Neural cell (in vitro differentiated cells): ENCODE measurements at regions not wholly inside any gene's neighbourhood (a gene's known extent, or its start where the extent isn't known, plus 50 kb on each side); places are given as distances from the start of the nearest gene placed in this dataset.
"Not testable (repeated sequence)": the region's sequence is repeated elsewhere in the genome, so short reads cannot be mapped to it uniquely, and the experiment has no call there.

Experiments used
- H2AFZ ChIP-seq: fragments of 200-600, 300-800 bp; sonication (generic), shearing (Covaris generic); 2 replicates; pipeline ENCODE4 v1.6.0; 2014; ENCODE audit warnings: low read depth, mild to moderate bottlenecking, antibody characterized with exemption, low read length, moderate library complexity
- H3F3A ChIP-seq: fragments of 200-600 bp; shearing (Covaris generic); 2 replicates; pipeline ENCODE4 v1.6.1; 2016; ENCODE audit warnings: mild to moderate bottlenecking, moderate library complexity, mixed read lengths, antibody characterized with exemption, low read length; ENCODE audit not compliant: insufficient read depth, poor library complexity, severe bottlenecking
- H3K27ac ChIP-seq: fragments of 200-600, 300-800 bp; sonication (generic), shearing (Covaris generic); 2 replicates; pipeline ENCODE4 v1.5.1; 2014; ENCODE audit warnings: mild to moderate bottlenecking, low read length, moderate library complexity
- H3K27me3 ChIP-seq: fragments of 300-800, 200-600 bp; sonication (generic), shearing (Covaris generic); 2 replicates; pipeline ENCODE4 v1.6.0; 2014; ENCODE audit warnings: mild to moderate bottlenecking, low read depth, low read length, moderate library complexity; ENCODE audit not compliant: insufficient read depth
- H3K36me3 ChIP-seq: fragments of 300-800, 200-600 bp; sonication (generic), shearing (Covaris generic); 2 replicates; pipeline ENCODE4 v1.5.1; 2014; ENCODE audit warnings: mild to moderate bottlenecking, antibody characterized with exemption, low read length, moderate library complexity; ENCODE audit not compliant: insufficient read depth
- H3K4me2 ChIP-seq: fragments of 300-800, 200-600 bp; sonication (generic), shearing (Covaris generic); 2 replicates; pipeline ENCODE4 v1.6.0; 2014; ENCODE audit warnings: mild to moderate bottlenecking, low read length
- H3K4me3 ChIP-seq: fragments of 300-800, 200-600 bp; sonication (generic), shearing (Covaris generic); 2 replicates; pipeline ENCODE4 v1.5.1; 2014; ENCODE audit warnings: mild to moderate bottlenecking, low read length, moderate library complexity
- H3K79me2 ChIP-seq: fragments of 200-600 bp; shearing (Covaris generic); replicated peaks from 2 replicates; pipeline ENCODE4 v1.6.0; 2014; ENCODE audit warnings: mild to moderate bottlenecking, low read length, moderate library complexity; ENCODE audit not compliant: insufficient read depth
- H3K9ac ChIP-seq: fragments of 300-800, 200-600 bp; sonication (generic), shearing (Covaris generic); 2 replicates; pipeline ENCODE4 v1.6.1; 2016; ENCODE audit warnings: mild to moderate bottlenecking, low read length, mixed read lengths
- H3K9me2 ChIP-seq: fragments of 200-600 bp; shearing (Covaris generic); 2 replicates; pipeline ENCODE4 v1.6.1; 2016; ENCODE audit warnings: mild to moderate bottlenecking, low read length, mixed read lengths; ENCODE audit not compliant: insufficient read depth
- H3K9me3 ChIP-seq: fragments of 200-600, 300-800 bp; sonication (generic), shearing (Covaris generic); 2 replicates; pipeline ENCODE4 v1.6.1; 2016; ENCODE audit warnings: mild to moderate bottlenecking, mixed run types, low read length, moderate library complexity, mixed read lengths
- H4K20me1 ChIP-seq: fragments of 200-600 bp; shearing (Covaris generic); 2 replicates; pipeline ENCODE4 v1.6.1; 2016; ENCODE audit warnings: mild to moderate bottlenecking, mixed run types; ENCODE audit not compliant: insufficient read depth
- CTCF ChIP-seq: fragments of 450-650 bp; IDR thresholded peaks from 2 replicates; pipeline ENCODE4 v1.5.1; 2014; ENCODE audit warnings: antibody characterized with exemption, mild to moderate bottlenecking, moderate library complexity; ENCODE audit not compliant: poor library complexity, severe bottlenecking
- EP300 ChIP-seq: fragments of 450-650 bp; conservative IDR thresholded peaks from 2 replicates; pipeline ENCODE4 v1.6.1; 2014; ENCODE audit warnings: antibody characterized with exemption, mild to moderate bottlenecking, moderate library complexity; ENCODE audit not compliant: poor library complexity, severe bottlenecking
- EZH2 ChIP-seq: fragments of 200-600, 300-800 bp; shearing (Covaris generic), sonication (generic); IDR thresholded peaks from 2 replicates; pipeline ENCODE4 v1.6.1; 2014; ENCODE audit warnings: antibody characterized with exemption, low read length, borderline replicate concordance, mild to moderate bottlenecking; ENCODE audit not compliant: insufficient read depth, poor library complexity, severe bottlenecking
- MXI1 ChIP-seq: fragments of 450-650 bp; conservative IDR thresholded peaks from 2 replicates; pipeline ENCODE4 v1.6.1; 2014; ENCODE audit warnings: antibody characterized with exemption, mild to moderate bottlenecking; ENCODE audit not compliant: poor library complexity, severe bottlenecking
- POLR2AphosphoS5 ChIP-seq: IDR thresholded peaks from 2 replicates; pipeline ENCODE4 v1.6.1; 2012
- RAD21 ChIP-seq: fragments of 450-650 bp; conservative IDR thresholded peaks from 2 replicates; pipeline ENCODE4 v1.6.1; 2014; ENCODE audit warnings: antibody characterized with exemption, mild to moderate bottlenecking, moderate library complexity
- REST ChIP-seq: IDR thresholded peaks from 2 replicates; pipeline ENCODE4 v1.6.1; 2012; ENCODE audit warnings: borderline replicate concordance
- SMC3 ChIP-seq: fragments of 450-650 bp; conservative IDR thresholded peaks from 2 replicates; pipeline ENCODE4 v1.6.1; 2014; ENCODE audit warnings: antibody characterized with exemption, mild to moderate bottlenecking, moderate library complexity; ENCODE audit not compliant: poor library complexity
- TAF1 ChIP-seq: IDR thresholded peaks from 2 replicates; pipeline ENCODE4 v1.6.1; 2012; ENCODE audit warnings: low read depth

- Histone ChIP-seq H3K36me3 (no peaks in the 10 kb centered on the region), H3K4me2 (no peak overlapping the region), H3K9me2 (no peaks in the 10 kb centered on the region), H4K20me1 (no peaks in the 10 kb centered on the region), H2AFZ (no peak overlapping the region), H3K9ac (no peak overlapping the region), H3K79me2 (no peaks in the 10 kb centered on the region), H3K4me3 (no peak overlapping the region), H3K9me3 (no peaks in the 10 kb centered on the region), H3F3A (no peaks in the 10 kb centered on the region), H3K27ac (no peak overlapping the region), H3K27me3 (no peaks in the 10 kb centered on the region)
- TF ChIP-seq POLR2AphosphoS5 (no peak), RAD21 (no peak), EP300 (no peak), CTCF (no peak), MXI1 (no peak), SMC3 (no peak), EZH2 (no peak), TAF1 (no peak), REST (no peak)
These were observed 60.1 kb upstream of the PTPRK start for GRCh38 chr6:128580224-128581110.

- H3K36me3 ChIP-seq, H3K79me2 ChIP-seq, H4K20me1 ChIP-seq, H2AFZ ChIP-seq, H3K4me3 ChIP-seq, H3K9ac ChIP-seq, H3K9me3 ChIP-seq, H3K9me2 ChIP-seq, H3K27me3 ChIP-seq, H3K27ac ChIP-seq, H3K4me2 ChIP-seq, H3F3A ChIP-seq: not testable (repeated sequence)
These were observed 54.9 kb upstream of the PTPRK start for GRCh38 chr6:128575254-128575653.

GRCh38 chr6:128574402-128574801 lies 54.0 kb upstream of the PTPRK start:
- Histone ChIP-seq H3K9me2 (no peaks in the 10 kb centered on the region), H2AFZ (no peak overlapping the region), H3K4me3 (no peak overlapping the region), H3K9me3 (no peaks in the 10 kb centered on the region), H3K27ac (no peak overlapping the region), H3K4me2 (no peak overlapping the region), H4K20me1 (no peaks in the 10 kb centered on the region), H3F3A (no peaks in the 10 kb centered on the region), H3K79me2 (no peaks in the 10 kb centered on the region), H3K27me3 (no peaks in the 10 kb centered on the region), H3K9ac (no peak overlapping the region), H3K36me3 (no peaks in the 10 kb centered on the region)
- TF ChIP-seq TAF1 = no peak
- no peak for TF ChIP-seq MXI1
